ENCODE measurements at regions not wholly inside any gene's neighbourhood (a gene's known extent, or its start where the extent isn't known, plus 50 kb on each side); places are given as distances from the start of the nearest gene placed in this dataset.

DNA sequence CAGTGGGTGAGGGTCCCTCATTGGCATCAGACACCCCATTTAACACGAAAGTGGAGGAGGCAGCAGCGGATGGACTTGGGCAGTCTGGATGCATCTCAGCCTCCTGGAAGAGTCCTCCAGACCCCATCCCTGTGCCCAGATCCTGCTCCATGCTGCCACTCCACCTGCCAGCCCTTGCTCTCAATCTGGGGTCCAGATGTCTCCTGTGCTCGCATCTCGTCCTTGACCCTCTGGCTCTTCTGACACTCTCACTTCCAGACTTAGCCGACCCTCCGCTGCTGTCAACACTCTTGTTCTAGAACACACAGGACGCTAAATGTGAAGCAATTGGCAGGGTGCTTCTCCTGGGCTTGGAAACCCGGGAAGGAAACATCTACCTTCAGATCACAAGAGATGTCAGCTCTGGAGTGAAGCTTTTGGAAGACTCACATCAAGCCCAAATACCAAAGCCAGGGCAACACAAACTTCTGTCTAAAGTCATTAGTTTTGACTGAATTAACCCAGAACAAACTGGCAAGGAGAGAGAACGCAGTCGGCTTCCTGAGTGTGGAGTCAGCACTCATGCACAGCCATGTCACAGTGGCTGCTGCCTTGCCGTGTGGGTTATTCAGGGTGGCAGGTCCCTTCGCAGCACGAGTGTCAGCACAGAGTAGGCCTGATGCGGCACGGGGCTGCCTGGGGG is 379.1 kb downstream of the TCERG1L start:
- FAIRE-seq (no peak), DNase-seq (ENCODE audit: low read depth, low spot score) (no peak)
- Histone ChIP-seq H3K4me2 (ENCODE audit: control insufficient read depth, extremely low read depth, insufficient read depth, low read depth, low read length) (no peak overlapping the region), H3K79me2 (ENCODE audit: control insufficient read depth, insufficient read depth, low read length) (no peaks in the 10 kb centered on the region), H3K4me1 (ENCODE audit: control insufficient read depth, extremely low read depth, insufficient read depth, low read length) (no peaks in the 10 kb centered on the region), H3K9me3 (ENCODE audit: control insufficient read depth, low read depth, low read length) (peaks cover 18% of the 10 kb centered on the region), H3K36me3 (ENCODE audit: control insufficient read depth in 2 of 2, extremely low read depth in 1 of 2, insufficient read depth in 2 of 2, low read length in 2 of 2) (no peaks in the 10 kb centered on the region), H3K4me3 (ENCODE audit: control insufficient read depth in 2 of 3, extremely low read depth in 1 of 3, insufficient read depth in 2 of 3, low read depth in 1 of 3, low read length in 3 of 3) (no peak overlapping the region), H3K9ac (ENCODE audit: control insufficient read depth, extremely low read depth, insufficient read depth, low read length) (no peak overlapping the region), H3K27me3 (ENCODE audit: control insufficient read depth, extremely low read depth, insufficient read depth, low read length) (no peaks in the 10 kb centered on the region), H4K20me1 (ENCODE audit: control insufficient read depth, extremely low read depth, insufficient read depth, low read length) (no peaks in the 10 kb centered on the region), H2AFZ (ENCODE audit: control insufficient read depth, low read length) (no peak overlapping the region), H3K9me1 (ENCODE audit: control insufficient read depth, extremely low read depth, insufficient read depth, low read length) (no peaks in the 10 kb centered on the region), H3K27ac (ENCODE audit: control insufficient read depth, insufficient read depth, low read length) (no peak overlapping the region)
- dilution Hi-C loops (cut with MboI; ENCODE audit: extremely low pct_ligation_motif_present, low sequenced_read_pairs), result no loop called here
- TF ChIP-seq, protein P1, sequence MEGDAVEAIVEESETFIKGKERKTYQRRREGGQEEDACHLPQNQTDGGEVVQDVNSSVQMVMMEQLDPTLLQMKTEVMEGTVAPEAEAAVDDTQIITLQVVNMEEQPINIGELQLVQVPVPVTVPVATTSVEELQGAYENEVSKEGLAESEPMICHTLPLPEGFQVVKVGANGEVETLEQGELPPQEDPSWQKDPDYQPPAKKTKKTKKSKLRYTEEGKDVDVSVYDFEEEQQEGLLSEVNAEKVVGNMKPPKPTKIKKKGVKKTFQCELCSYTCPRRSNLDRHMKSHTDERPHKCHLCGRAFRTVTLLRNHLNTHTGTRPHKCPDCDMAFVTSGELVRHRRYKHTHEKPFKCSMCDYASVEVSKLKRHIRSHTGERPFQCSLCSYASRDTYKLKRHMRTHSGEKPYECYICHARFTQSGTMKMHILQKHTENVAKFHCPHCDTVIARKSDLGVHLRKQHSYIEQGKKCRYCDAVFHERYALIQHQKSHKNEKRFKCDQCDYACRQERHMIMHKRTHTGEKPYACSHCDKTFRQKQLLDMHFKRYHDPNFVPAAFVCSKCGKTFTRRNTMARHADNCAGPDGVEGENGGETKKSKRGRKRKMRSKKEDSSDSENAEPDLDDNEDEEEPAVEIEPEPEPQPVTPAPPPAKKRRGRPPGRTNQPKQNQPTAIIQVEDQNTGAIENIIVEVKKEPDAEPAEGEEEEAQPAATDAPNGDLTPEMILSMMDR (optimal IDR thresholded peaks at IDR 0.05 in 1 of 3, IDR thresholded peaks at IDR 0.05 in 1 of 3, conservative IDR thresholded peaks at IDR 0.05 in 1 of 3; ENCODE audit: extremely low read depth in 1 of 3, insufficient read depth in 2 of 3, low read length in 3 of 3), result no peak
- TF ChIP-seq EZH2 (IDR thresholded peaks at IDR 0.05; ENCODE audit: low read length), result no peak

DNA sequence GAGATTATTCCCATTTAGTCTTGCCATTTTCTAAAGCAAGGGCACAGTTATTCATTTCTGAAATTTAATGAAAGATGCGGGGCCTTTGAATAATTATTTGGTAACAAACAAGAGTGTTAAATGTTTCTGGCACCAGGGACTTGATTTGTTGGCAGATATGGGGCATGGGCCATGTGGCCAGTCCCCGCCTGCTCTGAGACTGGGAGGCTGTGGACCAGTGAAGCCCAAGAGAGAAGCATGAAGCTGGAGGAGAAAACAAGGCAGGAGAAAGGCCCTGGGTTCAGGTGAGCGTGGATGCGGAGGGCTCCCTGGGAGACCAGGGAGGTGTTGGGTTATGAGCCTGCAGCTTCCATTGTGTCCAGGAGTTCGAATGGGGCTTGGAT is 378.5 kb downstream of the TCERG1L start:
- Histone ChIP-seq H4K20me1 (ENCODE audit: control insufficient read depth, extremely low read depth, insufficient read depth, low read length) (no peaks in the 10 kb centered on the region), H3K4me1 (ENCODE audit: control insufficient read depth, extremely low read depth, insufficient read depth, low read length) (no peaks in the 10 kb centered on the region), H3K27ac (ENCODE audit: control insufficient read depth, insufficient read depth, low read length) (no peak overlapping the region), H3K4me2 (ENCODE audit: control insufficient read depth, extremely low read depth, insufficient read depth, low read depth, low read length) (no peak overlapping the region), H3K9me1 (ENCODE audit: control insufficient read depth, extremely low read depth, insufficient read depth, low read length) (no peaks in the 10 kb centered on the region), H3K9me3 (ENCODE audit: control insufficient read depth, low read depth, low read length) (peaks cover 19% of the 10 kb centered on the region), H3K36me3 (ENCODE audit: control insufficient read depth in 2 of 2, extremely low read depth in 1 of 2, insufficient read depth in 2 of 2, low read length in 2 of 2) (no peaks in the 10 kb centered on the region), H2AFZ (ENCODE audit: control insufficient read depth, low read length) (no peak overlapping the region), H3K27me3 (ENCODE audit: control insufficient read depth, extremely low read depth, insufficient read depth, low read length) (no peaks in the 10 kb centered on the region), H3K9ac (ENCODE audit: control insufficient read depth, extremely low read depth, insufficient read depth, low read length) (no peak overlapping the region), H3K4me3 (ENCODE audit: control insufficient read depth in 2 of 3, extremely low read depth in 1 of 3, insufficient read depth in 2 of 3, low read depth in 1 of 3, low read length in 3 of 3) (no peak overlapping the region), H3K79me2 (ENCODE audit: control insufficient read depth, insufficient read depth, low read length) (no peaks in the 10 kb centered on the region)
- DNase-seq (ENCODE audit: low read depth, low spot score) (no peak), FAIRE-seq (no peak)
- TF ChIP-seq EZH2 (IDR thresholded peaks at IDR 0.05; ENCODE audit: low read length), result no peak
- TF ChIP-seq, protein P1 (optimal IDR thresholded peaks at IDR 0.05 in 1 of 3, IDR thresholded peaks at IDR 0.05 in 1 of 3, conservative IDR thresholded peaks at IDR 0.05 in 1 of 3; ENCODE audit: extremely low read depth in 1 of 3, insufficient read depth in 2 of 3, low read length in 3 of 3), result no peak
- dilution Hi-C loops (cut with MboI; ENCODE audit: extremely low pct_ligation_motif_present, low sequenced_read_pairs), result no loop called here
